Hepatocyte (in vitro differentiated cells): ENCODE measurements at regions not wholly inside any gene's neighbourhood (a gene's known extent, or its start where the extent isn't known, plus 50 kb on each side); places are given as distances from the start of the nearest gene placed in this dataset.

Experiments
- DNase-seq: peaks from one replicate; pipeline ENCODE4 v3.0.0-alpha.2; 2016; ENCODE audit warnings: low spot score
- H2AFZ ChIP-seq: fragments of 200-600 bp; sonication (generic); 2 replicates; pipeline ENCODE4 v1.6.0; 2016; ENCODE audit warnings: antibody characterized with exemption, mild to moderate bottlenecking
- H3K27ac ChIP-seq: fragments of 200-600 bp; sonication (generic); 2 replicates; pipeline ENCODE4 v1.5.1; 2016; ENCODE audit warnings: mild to moderate bottlenecking
- H3K27me3 ChIP-seq: fragments of 200-600 bp; sonication (generic); 2 replicates; pipeline ENCODE4 v1.6.1; 2016
- H3K36me3 ChIP-seq: fragments of 200-600 bp; sonication (generic); replicated peaks from 2 replicates; pipeline ENCODE4 v1.5.1; 2016; ENCODE audit warnings: low read depth; ENCODE audit not compliant: insufficient read depth
- H3K4me1 ChIP-seq: fragments of 200-600 bp; sonication (generic); 2 replicates; pipeline ENCODE4 v1.5.1; 2016; ENCODE audit warnings: mild to moderate bottlenecking, moderate library complexity; ENCODE audit not compliant: insufficient read depth
- H3K4me2 ChIP-seq: fragments of 200-600 bp; sonication (generic); 2 replicates; pipeline ENCODE4 v1.6.0; 2016
- H3K4me3 ChIP-seq: fragments of 200-600 bp; sonication (generic); 2 replicates; pipeline ENCODE4 v1.5.1; 2016; ENCODE audit warnings: mild to moderate bottlenecking
- H3K79me2 ChIP-seq: fragments of 200-600 bp; sonication (generic); 2 replicates; pipeline ENCODE4 v1.6.0; 2017; ENCODE audit warnings: mild to moderate bottlenecking
- H3K9me2 ChIP-seq: fragments of 200-600 bp; sonication (generic); replicated peaks from 2 replicates; pipeline ENCODE4 v1.6.0; 2017; ENCODE audit warnings: mild to moderate bottlenecking; ENCODE audit not compliant: insufficient read depth
- H3K9me3 ChIP-seq: fragments of 200-600 bp; sonication (generic); 2 replicates; pipeline ENCODE4 v1.5.1; 2016; ENCODE audit warnings: low read depth, mild to moderate bottlenecking
- H4K20me1 ChIP-seq: fragments of 200-600 bp; sonication (generic); 2 replicates; pipeline ENCODE4 v1.6.0; 2016; ENCODE audit warnings: mild to moderate bottlenecking; ENCODE audit not compliant: insufficient read depth, poor library complexity, severe bottlenecking
- EZH2 ChIP-seq: fragments of 200-600 bp; sonication (generic); IDR thresholded peaks from 2 replicates; pipeline ENCODE4 v1.6.1; 2016; ENCODE audit warnings: antibody characterized with exemption, mild to moderate bottlenecking, borderline replicate concordance
- EZH2phosphoT487 ChIP-seq: fragments of 200-600 bp; sonication (generic); IDR thresholded peaks from one replicate; pipeline ENCODE4 v1.6.1; 2018; ENCODE audit warnings: antibody characterized with exemption, mild to moderate bottlenecking, low read depth, moderate library complexity; ENCODE audit not compliant: unreplicated experiment, severe bottlenecking
- WGBS: methylation state at CpG from one replicate; pipeline ENCODE4 v1.1.6; 2016; ENCODE audit warnings: low lambda C conversion rate; ENCODE audit errors: missing lambda C conversion rate; 5-methylcytosine and 5-hydroxymethylcytosine counted together
- TF ChIP-seq, protein P1 (sequence below): fragments of 200-600 bp; sonication (generic); IDR thresholded peaks from 2 replicates; pipeline ENCODE4 v1.5.1; 2016; ENCODE audit warnings: antibody characterized with exemption, mild to moderate bottlenecking; ENCODE audit not compliant: poor library complexity

GRCh38 chr11:104260456-104260855 is 96.5 kb upstream of the PDGFD start:
- no peak overlapping the region for H2AFZ ChIP-seq
- no peak overlapping the region for H3K27ac ChIP-seq
- no peaks in the 10 kb centered on the region for H3K79me2 ChIP-seq
- TF ChIP-seq, protein P1, sequence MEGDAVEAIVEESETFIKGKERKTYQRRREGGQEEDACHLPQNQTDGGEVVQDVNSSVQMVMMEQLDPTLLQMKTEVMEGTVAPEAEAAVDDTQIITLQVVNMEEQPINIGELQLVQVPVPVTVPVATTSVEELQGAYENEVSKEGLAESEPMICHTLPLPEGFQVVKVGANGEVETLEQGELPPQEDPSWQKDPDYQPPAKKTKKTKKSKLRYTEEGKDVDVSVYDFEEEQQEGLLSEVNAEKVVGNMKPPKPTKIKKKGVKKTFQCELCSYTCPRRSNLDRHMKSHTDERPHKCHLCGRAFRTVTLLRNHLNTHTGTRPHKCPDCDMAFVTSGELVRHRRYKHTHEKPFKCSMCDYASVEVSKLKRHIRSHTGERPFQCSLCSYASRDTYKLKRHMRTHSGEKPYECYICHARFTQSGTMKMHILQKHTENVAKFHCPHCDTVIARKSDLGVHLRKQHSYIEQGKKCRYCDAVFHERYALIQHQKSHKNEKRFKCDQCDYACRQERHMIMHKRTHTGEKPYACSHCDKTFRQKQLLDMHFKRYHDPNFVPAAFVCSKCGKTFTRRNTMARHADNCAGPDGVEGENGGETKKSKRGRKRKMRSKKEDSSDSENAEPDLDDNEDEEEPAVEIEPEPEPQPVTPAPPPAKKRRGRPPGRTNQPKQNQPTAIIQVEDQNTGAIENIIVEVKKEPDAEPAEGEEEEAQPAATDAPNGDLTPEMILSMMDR: no peak
- TF ChIP-seq EZH2: no peak
- no peak for TF ChIP-seq EZH2phosphoT487
- no peaks in the 10 kb centered on the region for H3K9me2 ChIP-seq
- no peaks in the 10 kb centered on the region for H3K27me3 ChIP-seq
- no peaks in the 10 kb centered on the region for H3K36me3 ChIP-seq
- WGBS: 83% methylated on average over 2 of the region's 2 CpGs
- H3K9me3 ChIP-seq: no peaks in the 10 kb centered on the region
- no peak for DNase-seq
- no peaks in the 10 kb centered on the region for H3K4me1 ChIP-seq
- H3K4me3 ChIP-seq: no peak overlapping the region
- H4K20me1 ChIP-seq: no peaks in the 10 kb centered on the region
- H3K4me2 ChIP-seq: no peak overlapping the region

GRCh38 chr11:104259121-104259610 is 95.2 kb upstream of the PDGFD start:
- Histone ChIP-seq H3K4me3 (no peak overlapping the region), H3K36me3 (no peaks in the 10 kb centered on the region), H3K27me3 (no peaks in the 10 kb centered on the region), H2AFZ (no peak overlapping the region), H3K9me2 (no peaks in the 10 kb centered on the region), H3K27ac (no peak overlapping the region), H3K9me3 (no peaks in the 10 kb centered on the region), H4K20me1 (no peaks in the 10 kb centered on the region), H3K4me1 (no peaks in the 10 kb centered on the region), H3K4me2 (no peak overlapping the region), H3K79me2 (no peaks in the 10 kb centered on the region)
- TF ChIP-seq, protein P1: no peak
- no peak for TF ChIP-seq EZH2
- no peak for TF ChIP-seq EZH2phosphoT487
- 67% methylated on average over 4 of the region's 4 CpGs for WGBS
- DNase-seq: no peak

DNA sequence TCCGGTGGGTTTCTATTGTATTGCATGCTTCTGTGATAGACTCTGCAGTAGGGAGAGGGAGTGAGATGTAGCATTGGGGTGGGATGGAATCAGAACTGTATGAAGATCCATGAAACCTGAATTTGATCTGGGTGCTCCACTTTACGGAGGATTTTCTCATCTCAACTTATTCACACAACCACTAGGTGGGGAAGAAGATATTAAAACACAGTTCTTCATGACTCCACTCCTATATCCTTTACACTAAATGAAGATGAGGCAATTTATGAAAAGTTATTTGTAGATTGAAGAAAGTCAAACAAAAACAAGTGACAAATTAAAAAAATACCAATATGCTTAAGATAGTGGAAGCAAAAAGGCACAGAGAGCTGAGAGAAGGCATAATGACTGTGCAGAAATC is 92.6 kb upstream of the PDGFD start:
- TF ChIP-seq, protein P1: peak; percentile 13
- TF ChIP-seq EZH2phosphoT487 (no peak), EZH2 (no peak)
- Histone ChIP-seq H3K27ac (no peak overlapping the region), H3K36me3 (no peaks in the 10 kb centered on the region), H3K4me3 (no peak overlapping the region), H4K20me1 (no peaks in the 10 kb centered on the region), H3K4me1 (no peaks in the 10 kb centered on the region), H3K79me2 (no peaks in the 10 kb centered on the region), H2AFZ (no peak overlapping the region), H3K4me2 (no peak overlapping the region), H3K9me3 (no peaks in the 10 kb centered on the region), H3K27me3 (no peaks in the 10 kb centered on the region), H3K9me2 (no peaks in the 10 kb centered on the region)
- no peak for DNase-seq
- 68% methylated on average over 2 of the region's 2 CpGs for WGBS

GRCh38 chr11:104254347-104254746 is 90.4 kb upstream of the PDGFD start:
- no peaks in the 10 kb centered on the region for H3K27me3 ChIP-seq
- H4K20me1 ChIP-seq: no peaks in the 10 kb centered on the region
- no peak overlapping the region for H2AFZ ChIP-seq
- no peaks in the 10 kb centered on the region for H3K9me3 ChIP-seq
- no peak overlapping the region for H3K4me3 ChIP-seq
- TF ChIP-seq EZH2 (no peak), EZH2phosphoT487 (no peak)
- TF ChIP-seq, protein P1: peak; percentile 47
- 34% methylated on average over 8 of the region's 8 CpGs for WGBS
- no peak overlapping the region for H3K4me2 ChIP-seq
- no peaks in the 10 kb centered on the region for H3K79me2 ChIP-seq
- no peaks in the 10 kb centered on the region for H3K4me1 ChIP-seq
- no peaks in the 10 kb centered on the region for H3K36me3 ChIP-seq
- no peaks in the 10 kb centered on the region for H3K9me2 ChIP-seq
- DNase-seq: peak; percentile 40
- H3K27ac ChIP-seq: no peak overlapping the region
